Tibial artery (tissue), 4 donors: ENCODE measurements at regions not wholly inside any gene's neighbourhood (a gene's known extent, or its start where the extent isn't known, plus 50 kb on each side); places are given as distances from the start of the nearest gene placed in this dataset.

Experiments used
- DNase-seq, 2 donors: peaks; one replicate each; pipeline ENCODE4 v3.0.0-alpha.2; 2019
- H3K27ac ChIP-seq, 2 donors: fragments of 200-600 bp; sonication (generic) in 1 of 2; 1 replicate in 1 of 2; 2 replicates in 1 of 2; pipeline ENCODE4 v1.5.1; 2018 to 2019; ENCODE audit warnings: mild to moderate bottlenecking in 1 of 2
- H3K27me3 ChIP-seq, 2 donors: fragments of 200-600 bp; sonication (generic) in 1 of 2; one replicate each; pipeline versions ENCODE4 v1.5.1 to v1.6.0; 2016 to 2019
- H3K36me3 ChIP-seq, 3 donors: fragments of 200-600 bp; sonication (generic) in 2 of 3; one replicate each; pipeline ENCODE4 v1.5.1; 2016 to 2019; ENCODE audit warnings: mild to moderate bottlenecking in 2 of 3
- H3K4me1 ChIP-seq, 4 donors: fragments of 200-600 bp; sonication (generic) in 2 of 4; 1 replicate in 3 of 4; 2 replicates in 1 of 4; pipeline ENCODE4 v1.5.1; 2016 to 2019
- H3K4me3 ChIP-seq, 2 donors: fragments of 200-600 bp; sonication (generic) in 1 of 2; 1 replicate in 1 of 2; 2 replicates in 1 of 2; pipeline ENCODE4 v1.5.1; 2018 to 2019; ENCODE audit warnings: mild to moderate bottlenecking in 2 of 2
- H3K9me3 ChIP-seq, 3 donors: fragments of 200-600 bp; sonication (generic) in 1 of 3; one replicate each; pipeline ENCODE4 v1.5.1; 2016 to 2019
- intact Hi-C: fragments of 100-400 bp; cut with DNase I; formaldehyde crosslinking; loops from one replicate; pipeline ENCODE4 v1.15.0; 2023; ENCODE audit warnings: low total_unique reads
- TF ChIP-seq, protein P1 (sequence below), 2 experiments: fragments of 200-600 bp in 1 of 2; fragments of 450-650 bp in 1 of 2; IDR thresholded peaks; one replicate each; pipeline ENCODE4 v1.5.1; 2017 to 2019; ENCODE audit warnings: antibody characterized with exemption in 2 of 2, mild to moderate bottlenecking in 1 of 2, moderate library complexity in 1 of 2

DNA sequence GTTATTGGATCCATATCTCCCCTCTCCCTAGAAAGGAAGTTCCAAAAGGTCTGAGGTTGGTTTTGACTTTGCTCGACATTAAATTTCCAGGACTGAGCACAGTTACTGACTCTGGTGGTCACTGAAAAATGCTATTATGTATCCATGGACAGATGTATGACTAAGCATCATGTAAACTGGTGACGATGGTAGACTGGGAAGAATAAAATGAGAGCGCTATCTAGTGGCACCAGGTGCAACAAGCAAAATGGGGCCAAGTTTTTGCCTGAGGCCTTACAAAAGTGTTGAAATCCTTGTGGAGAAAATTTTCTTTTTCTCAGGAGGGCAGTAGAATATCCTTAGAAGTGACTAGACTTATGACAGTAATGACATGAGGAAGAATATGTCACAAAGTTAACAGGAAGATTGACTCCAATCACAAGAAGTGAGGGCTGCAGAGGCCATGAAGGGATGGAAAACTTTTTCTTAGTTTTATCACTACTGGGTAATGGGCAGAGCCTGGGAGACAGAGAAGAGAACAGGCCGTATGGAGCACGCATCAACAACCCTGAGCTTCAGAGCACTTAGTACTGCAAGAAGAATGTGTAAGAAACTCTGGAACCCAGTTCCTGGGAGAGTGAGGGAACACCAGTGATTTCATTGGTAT, 88.9 kb upstream of the ELOVL5 start:
- no peak for DNase-seq
- TF ChIP-seq, protein P1, sequence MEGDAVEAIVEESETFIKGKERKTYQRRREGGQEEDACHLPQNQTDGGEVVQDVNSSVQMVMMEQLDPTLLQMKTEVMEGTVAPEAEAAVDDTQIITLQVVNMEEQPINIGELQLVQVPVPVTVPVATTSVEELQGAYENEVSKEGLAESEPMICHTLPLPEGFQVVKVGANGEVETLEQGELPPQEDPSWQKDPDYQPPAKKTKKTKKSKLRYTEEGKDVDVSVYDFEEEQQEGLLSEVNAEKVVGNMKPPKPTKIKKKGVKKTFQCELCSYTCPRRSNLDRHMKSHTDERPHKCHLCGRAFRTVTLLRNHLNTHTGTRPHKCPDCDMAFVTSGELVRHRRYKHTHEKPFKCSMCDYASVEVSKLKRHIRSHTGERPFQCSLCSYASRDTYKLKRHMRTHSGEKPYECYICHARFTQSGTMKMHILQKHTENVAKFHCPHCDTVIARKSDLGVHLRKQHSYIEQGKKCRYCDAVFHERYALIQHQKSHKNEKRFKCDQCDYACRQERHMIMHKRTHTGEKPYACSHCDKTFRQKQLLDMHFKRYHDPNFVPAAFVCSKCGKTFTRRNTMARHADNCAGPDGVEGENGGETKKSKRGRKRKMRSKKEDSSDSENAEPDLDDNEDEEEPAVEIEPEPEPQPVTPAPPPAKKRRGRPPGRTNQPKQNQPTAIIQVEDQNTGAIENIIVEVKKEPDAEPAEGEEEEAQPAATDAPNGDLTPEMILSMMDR (IDR thresholded peaks at IDR 0.05) = peak; percentile 13 to 18
- intact Hi-C loops = no loop called here
- H3K27me3 ChIP-seq = no peaks in the 10 kb centered on the region
- H3K4me3 ChIP-seq = no peak overlapping the region
- no peaks in the 10 kb centered on the region for H3K36me3 ChIP-seq
- no peak overlapping the region for H3K27ac ChIP-seq
- no peaks in the 10 kb centered on the region for H3K9me3 ChIP-seq
- peaks cover 0 to 46% (median 19%) of the 10 kb centered on the region in 4 donors for H3K4me1 ChIP-seq

DNA sequence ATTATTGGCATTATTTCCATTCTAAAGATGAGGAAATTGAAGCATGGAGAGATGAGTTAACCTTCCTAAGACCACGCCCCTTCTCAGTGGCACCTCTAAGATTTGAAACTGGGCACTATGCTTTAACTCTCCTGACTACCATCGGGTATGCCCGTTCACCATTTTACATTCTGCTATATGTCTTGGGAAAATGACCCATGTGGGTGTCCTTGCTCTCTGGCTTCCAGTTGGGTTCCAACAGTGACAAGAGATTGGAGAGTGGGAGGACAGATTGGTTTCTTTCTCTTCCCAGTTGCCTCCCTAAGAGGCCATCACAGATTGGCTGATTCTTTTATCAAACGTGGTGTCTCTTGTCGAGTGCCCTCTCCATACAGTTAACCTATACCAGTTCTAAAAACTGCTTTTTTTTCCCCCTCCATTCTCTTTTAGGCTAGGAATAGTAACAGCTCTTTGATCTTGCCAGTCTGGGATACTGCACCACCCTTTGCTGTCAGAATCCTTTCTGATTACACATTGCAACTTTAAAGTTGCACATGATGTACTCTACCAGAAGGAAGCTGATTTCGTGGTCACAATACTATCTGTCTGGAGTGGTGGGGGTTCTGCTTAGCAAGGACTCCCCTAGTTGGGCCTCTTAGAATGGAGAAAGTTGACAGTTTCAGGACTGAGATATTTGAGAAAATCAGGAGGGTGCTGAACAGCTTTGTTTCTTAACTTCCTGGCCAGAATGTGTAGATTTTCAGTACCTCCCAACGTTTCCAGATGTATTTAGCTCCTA, 88.0 kb upstream of the ELOVL5 start:
- Histone ChIP-seq H3K4me1 (peaks cover 0 to 36% (median 15%) of the 10 kb centered on the region in 4 donors), H3K27ac (no peak overlapping the region), H3K27me3 (no peaks in the 10 kb centered on the region), H3K9me3 (no peaks in the 10 kb centered on the region), H3K36me3 (no peaks in the 10 kb centered on the region), H3K4me3 (no peak overlapping the region)
- no peak for DNase-seq
- intact Hi-C loops = no loop called here
- TF ChIP-seq, protein P1 (IDR thresholded peaks at IDR 0.05) = no peak

DNA sequence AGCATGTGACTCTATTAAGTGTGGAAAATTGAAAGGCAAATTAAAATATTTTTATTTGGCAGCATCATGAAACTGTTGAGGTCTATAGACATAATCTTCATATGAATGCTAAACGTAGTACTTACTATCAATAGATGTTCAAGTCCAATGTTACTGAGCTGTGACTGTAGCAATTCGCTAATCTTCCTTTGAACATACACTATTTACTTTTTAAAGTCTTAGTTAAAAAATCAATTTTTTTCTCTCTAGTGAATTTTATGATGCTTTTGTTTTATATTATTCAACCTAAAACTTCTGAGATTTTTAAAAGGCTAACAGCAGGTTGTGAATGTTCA, 85.2 kb upstream of the ELOVL5 start:
- H3K9me3 ChIP-seq = no peaks in the 10 kb centered on the region
- H3K4me3 ChIP-seq = no peak overlapping the region
- no peak for DNase-seq
- H3K27ac ChIP-seq = no peak overlapping the region
- no peaks in the 10 kb centered on the region for H3K36me3 ChIP-seq
- H3K27me3 ChIP-seq = no peaks in the 10 kb centered on the region
- intact Hi-C loops = no loop called here
- TF ChIP-seq, protein P1 (IDR thresholded peaks at IDR 0.05) = no peak
- peaks cover 0 to 8% (median 2%) of the 10 kb centered on the region in 4 donors for H3K4me1 ChIP-seq

DNA sequence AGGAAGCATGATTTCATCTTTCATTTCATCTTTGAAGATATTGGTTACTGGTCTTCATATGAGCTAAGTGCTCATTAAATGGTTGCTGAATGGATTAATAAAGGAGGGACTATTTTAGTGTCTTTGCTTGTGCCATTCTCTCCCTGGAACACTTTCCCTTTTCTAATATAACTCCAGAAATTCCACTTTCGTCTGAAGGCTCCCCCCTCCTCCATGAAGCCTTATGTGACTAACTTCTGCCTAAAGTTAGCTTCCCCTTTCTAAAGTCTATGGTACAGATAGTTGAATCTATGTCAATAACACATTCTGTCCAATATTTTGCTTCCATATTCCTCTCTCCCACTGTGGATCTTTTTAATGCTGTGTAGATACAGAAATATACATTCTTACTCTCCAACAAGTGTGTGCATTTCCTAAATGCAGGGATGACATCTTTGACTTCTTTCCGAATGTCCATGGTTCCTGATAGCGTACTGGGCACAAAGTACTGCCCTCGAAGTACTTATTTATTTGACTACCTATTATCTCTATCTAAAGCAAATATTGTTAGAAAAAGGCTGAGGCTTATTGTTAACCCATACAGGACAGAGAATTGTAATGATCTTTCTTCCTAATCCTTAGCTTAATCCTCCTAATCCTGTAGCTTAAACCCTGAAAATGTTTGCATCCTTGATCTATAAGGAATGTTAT, 84.7 kb upstream of the ELOVL5 start:
- H3K27ac ChIP-seq = no peak overlapping the region
- DNase-seq = no peak
- intact Hi-C loops = no loop called here

DNA sequence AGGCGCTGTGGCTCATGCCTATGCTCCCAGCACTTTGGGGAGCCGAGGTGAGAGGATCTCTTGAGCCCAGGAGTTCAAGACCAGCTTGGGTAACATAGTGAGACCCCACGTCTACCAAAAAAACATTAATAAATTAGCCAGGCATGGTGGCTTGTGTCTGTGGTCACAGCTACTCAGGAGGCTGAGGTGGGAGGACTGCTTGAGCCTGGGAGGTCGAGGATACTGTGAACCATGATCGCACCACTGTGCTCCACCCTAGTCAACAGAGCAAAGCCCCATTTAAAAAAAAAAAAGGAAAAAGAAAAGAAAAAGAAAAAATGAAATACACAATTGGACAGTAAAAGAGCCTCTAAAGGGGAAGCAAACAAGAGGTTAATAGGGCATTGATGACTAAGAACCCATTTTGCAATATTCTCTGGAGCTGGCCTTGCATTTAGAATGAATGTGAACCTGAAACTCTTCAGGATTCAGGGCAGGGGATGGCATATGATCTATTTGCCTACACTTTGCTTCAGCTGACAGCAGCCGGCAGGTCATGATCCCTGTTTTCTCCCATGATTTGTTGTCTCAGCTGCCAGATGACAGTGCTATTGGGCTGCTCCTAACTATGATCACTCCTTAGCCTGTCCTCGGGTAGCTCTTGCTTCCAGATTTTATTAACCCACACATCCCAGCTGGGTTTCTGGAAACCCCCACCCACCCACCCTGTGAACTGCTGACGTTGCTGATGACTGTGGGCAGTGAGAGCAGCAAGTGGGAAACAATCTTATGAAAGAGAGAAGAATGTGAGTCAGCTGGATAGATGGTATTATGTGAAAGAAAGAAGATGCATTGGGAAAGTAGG, 83.8 kb upstream of the ELOVL5 start:
- Histone ChIP-seq H3K27ac (no peak overlapping the region), H3K9me3 (no peaks in the 10 kb centered on the region), H3K36me3 (no peaks in the 10 kb centered on the region), H3K4me1 (no peaks in the 10 kb centered on the region), H3K4me3 (no peak overlapping the region), H3K27me3 (no peaks in the 10 kb centered on the region)
- TF ChIP-seq, protein P1 (IDR thresholded peaks at IDR 0.05) = no peak
- intact Hi-C loops = no loop called here
- DNase-seq = no peak

More for the DNA sequence above, 84.7 kb upstream of the ELOVL5 start:
- Histone ChIP-seq H3K36me3 (no peaks in the 10 kb centered on the region), H3K27me3 (no peaks in the 10 kb centered on the region), H3K4me3 (no peak overlapping the region), H3K9me3 (no peaks in the 10 kb centered on the region), H3K4me1 (peaks cover 0 to 3% (median 0%) of the 10 kb centered on the region in 4 donors)
- TF ChIP-seq, protein P1 (IDR thresholded peaks at IDR 0.05) = no peak
